ENCODE measurements at regions not wholly inside any gene's neighbourhood (a gene's known extent, or its start where the extent isn't known, plus 50 kb on each side); places are given as distances from the start of the nearest gene placed in this dataset.
A peak's percentile ranks its signal among the peaks of the same experiment; 100 is the strongest.
"Not testable (repeated sequence)": the region's sequence is repeated elsewhere in the genome, so short reads cannot be mapped to it uniquely, and the experiment has no call there.

DNA sequence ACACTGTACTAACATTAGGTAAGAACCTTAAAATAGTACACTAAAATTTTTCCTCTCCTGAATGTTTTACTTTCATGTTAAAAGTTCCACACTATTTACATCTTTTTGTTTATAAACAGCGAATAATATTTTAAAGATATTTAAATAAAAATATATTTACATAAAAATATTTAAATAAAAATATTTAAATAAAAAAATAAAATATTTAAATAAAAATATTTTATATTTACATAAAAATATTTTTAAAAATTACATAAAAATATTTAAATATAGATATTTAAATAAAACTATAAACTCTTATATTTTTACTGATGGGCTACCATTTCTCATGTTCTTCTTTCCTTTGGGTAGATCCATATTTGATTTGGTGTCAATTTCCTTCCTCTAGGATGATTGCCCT, 619.0 kb downstream of the ANKRD7 start:
- DNase-seq: no peak

DNA sequence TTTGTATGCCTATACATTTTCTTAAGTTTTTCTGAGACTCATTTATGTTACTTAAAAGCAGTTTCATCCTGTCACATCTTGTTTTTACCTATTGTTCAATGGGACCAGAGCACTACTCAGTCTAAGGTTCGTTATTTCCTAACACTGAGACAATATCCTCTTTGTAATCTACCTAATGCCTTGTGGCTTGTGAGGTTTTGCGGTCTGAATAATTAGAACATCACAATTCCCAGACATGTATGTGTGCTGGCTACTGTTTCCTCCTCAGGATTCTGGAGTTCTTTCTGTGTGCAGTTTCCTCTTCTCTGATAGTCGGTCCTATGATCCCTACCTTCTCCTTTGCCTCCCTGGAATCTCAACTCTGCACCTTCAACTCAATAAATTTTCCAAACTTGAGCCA, 620.2 kb downstream of the ANKRD7 start:
- no peak for DNase-seq

DNA sequence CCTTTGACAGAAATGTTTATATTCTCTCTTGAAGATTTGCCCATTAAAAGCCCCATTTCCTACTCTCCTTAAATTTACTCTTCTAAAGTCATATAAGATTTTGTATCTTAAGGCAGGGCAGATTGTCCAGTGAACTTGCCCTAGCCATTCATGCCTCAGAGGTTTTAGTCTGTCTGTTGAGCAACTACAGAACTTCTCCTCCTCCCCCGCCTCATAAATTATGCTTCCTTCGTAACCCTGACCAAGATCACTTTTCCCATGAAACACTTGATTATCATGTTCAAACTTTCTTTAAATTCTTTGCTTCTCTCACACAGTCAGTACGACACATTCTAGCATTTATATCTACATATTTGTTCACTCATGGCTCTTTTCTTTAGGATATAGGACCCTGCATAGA, 621.3 kb downstream of the ANKRD7 start:
- DNase-seq: no peak

DNA sequence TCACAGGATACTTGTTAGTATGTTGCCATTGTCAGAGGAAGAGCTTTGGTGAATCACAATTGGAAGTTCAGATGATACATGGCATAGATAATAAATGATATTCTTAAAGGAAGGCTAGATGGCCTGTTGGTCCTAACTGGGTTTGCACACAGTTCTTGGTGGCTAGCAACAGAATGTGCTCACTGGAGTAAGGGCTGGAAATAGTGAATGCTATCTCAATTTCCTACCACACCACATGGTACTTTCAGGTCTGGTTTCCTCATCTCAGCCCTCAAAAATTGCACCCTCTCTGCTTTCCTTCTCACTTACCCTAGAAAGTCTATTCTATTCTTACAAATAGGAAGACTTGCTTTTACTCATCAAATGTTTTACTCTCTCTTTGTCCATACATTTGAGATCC, 622.5 kb downstream of the ANKRD7 start:
- no peak for DNase-seq

DNA sequence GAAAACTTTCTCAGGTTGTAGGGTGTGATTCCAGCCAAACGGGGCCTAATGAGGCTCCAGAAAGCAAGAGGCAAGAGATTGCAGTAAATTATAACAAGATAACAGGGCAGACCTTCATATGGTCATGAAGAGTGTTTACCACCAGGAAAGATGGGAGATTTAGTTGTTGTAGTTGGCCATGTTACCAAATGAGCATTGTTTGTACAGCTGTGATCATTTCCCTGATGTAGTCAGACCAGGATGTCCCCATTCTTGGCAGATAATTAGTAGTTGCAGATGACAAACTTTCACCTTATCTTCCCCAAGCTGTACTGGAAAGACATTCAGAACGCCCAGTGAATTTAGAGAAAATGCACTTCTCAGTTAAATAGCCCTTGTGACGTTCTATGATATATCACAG, 630.8 kb downstream of the ANKRD7 start:
- DNase-seq: no peak

DNA sequence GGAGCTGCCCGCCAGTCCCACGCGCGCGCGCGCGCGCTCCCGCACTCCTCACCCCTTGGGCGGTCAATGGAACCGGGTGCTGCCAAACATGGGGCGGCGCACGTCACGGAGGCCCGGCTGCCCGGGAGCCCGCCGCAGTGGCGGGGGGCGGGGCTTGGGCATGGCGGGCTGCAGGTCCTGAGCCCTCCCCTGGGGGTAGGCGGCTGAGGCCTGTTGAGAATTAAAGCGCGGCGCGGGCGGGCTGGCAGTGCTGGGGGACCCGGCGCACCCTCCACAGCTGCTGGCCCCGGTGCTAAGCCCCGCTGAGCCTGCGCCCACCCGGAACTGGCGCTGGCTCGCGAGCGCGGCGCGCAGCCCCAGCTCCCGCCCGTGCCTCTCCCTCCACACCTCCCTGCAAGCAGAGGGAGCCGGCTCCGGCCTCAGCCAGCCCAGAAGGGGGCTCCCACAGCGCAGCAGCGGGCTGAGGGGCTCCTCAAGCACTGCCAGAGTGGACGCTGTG, 634.2 kb downstream of the ANKRD7 start:
- no peak for DNase-seq

DNA sequence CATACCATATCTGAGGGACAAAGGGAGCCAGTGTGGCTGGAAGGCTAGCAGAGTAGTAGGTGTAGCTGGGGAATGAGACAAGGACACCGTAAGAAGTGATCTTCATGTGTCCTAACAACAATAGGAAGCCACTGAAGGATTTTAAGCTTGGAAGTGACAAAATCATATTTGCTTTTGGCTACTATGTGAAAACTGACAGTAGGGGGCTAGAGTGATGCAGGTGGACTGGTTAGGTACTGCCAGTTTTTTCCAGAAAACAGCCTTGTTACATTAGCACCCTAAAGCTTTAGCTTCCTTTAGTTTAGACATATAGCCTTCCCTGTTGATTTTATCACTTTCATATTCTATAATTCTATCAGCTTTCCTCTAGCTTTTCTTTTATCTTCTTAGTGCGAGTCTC, 637.1 kb downstream of the ANKRD7 start:
- no peak for DNase-seq

DNA sequence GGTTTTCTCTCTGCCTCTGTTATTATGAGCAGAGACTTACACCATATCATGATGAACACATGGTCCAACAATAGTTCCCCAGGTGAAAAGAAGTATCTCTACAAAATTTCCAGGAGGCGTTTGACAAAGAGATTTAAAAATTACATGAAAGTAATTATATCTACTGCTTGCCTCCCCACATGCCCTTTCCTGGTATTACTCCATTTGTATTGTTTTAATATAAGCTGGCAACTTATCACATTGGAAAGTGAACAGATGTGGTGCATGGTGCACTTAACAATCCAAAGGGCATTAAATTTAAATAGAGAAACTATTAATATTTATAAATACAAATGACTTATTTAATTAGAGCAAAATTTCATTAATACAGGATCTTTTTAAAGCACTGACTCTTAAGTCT, 638.2 kb downstream of the ANKRD7 start:
- DNase-seq: peak; percentile 15

DNA sequence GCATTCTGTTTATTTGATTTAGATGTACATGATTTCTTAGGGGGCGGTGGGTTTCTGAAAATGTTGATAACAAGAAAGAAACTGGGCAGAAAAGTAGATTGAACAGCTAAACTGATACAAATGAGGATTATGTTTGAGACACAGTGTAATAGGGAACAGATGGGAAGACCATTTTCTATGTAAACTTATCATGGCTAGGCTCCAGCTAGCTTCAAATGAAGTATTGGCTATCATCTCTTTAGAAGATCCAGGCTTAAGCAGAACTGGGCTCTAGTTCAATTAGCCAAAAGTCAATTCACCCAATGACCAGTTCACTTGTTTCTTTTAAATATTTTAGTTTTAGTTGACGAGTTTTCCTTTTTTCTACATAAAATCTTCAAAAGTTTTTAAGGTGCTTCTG, 639.5 kb downstream of the ANKRD7 start:
- peak; percentile 46 for DNase-seq

DNA sequence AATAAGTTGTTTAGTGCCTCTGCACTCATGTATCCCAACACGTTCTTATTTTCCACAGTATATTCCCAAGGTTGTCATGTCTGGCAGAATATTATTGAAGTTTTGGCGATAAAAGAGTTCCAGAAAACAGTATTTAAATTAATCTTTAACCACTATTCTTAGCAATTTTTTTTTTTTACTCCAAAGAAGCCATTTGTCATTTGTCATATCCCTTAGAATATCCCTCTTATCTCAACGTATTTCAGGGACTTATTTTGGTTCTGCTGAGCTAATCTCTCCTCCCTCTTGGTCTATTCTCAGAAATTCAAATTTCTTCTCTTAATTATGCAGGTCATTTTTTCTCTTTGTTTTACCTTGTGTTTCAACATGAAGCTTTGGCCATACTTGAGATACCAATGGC, 643.4 kb downstream of the ANKRD7 start:
- no peak for DNase-seq

DNA sequence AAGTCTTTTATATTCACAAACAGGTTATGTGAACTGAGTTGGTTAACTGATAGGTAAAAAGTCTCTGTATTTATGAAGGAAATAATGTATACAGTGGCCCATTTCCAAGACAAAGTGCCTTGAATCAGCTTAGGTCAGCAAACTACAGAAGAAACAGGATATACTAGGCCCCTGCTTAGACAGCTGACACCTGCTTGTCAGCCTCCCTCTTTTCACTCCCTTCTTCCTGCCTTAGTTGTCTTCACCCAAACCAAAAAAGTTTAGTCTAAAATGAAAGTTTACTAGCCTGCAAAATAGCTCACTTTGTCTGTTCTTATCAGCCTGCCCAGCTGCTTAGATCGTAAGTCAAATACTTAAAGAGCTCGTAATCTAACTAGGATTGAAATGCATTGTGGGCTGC, 644.6 kb downstream of the ANKRD7 start:
- DNase-seq: not testable (repeated sequence)

DNA sequence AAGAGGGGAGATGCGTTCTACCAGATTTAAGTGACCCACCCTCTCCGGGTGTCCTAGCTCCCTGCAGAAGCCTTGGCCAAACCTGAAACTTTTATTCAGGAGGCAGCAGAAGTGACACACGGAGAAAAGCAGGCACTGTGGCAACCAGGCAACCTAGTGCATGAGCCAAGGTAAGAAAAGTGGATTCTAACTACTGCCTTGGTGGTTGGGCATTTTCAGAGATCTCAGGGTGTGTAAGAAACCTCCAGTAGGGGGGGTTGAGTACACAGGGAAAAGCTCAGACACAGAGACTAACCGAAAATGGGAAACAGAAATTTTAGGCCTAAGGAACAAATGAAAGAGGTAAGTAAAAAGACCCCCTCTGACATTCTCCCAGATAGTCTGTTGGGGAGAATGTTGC, 645.7 kb downstream of the ANKRD7 start:
- DNase-seq: no peak

DNA sequence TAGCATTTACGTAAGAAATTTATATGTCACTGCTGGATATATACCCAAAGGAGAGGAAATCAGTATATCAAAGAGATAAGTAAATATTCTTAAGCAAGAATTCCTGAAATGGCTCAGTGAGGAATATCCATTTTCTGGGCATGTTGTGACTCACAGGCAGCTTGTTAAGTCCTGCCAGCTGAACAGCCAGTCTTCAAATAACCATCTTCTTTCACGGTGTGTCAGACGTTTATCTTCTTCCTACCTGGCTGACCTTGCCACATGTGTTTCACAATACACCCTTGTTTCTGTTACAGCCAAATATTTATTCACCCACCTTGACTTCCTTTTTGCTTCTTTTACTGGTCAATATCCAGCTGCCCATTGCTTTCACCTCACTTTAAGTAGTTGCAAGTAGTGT, 648.1 kb downstream of the ANKRD7 start:
- DNase-seq: no peak

DNA sequence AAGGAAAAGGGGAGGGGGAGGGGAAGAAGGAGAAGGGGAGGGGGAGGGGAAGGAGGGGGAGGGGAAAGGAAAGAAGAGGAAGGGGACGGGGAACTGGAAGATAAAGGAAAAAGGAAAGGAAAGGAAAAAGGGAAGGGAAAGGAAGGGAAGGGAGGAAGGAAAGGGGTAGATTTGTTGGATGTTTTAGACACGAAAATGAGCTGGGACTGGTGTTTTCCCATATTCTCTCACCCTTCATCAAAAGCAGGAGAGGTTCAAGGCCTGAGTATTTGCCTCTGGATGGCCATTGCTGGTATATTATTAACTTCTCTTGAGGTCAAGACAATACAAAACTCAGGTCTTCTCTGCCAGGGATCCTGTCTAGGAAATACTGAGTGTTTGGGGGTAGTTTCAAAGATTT, 652.7 kb downstream of the ANKRD7 start:
- DNase-seq: no peak

DNA sequence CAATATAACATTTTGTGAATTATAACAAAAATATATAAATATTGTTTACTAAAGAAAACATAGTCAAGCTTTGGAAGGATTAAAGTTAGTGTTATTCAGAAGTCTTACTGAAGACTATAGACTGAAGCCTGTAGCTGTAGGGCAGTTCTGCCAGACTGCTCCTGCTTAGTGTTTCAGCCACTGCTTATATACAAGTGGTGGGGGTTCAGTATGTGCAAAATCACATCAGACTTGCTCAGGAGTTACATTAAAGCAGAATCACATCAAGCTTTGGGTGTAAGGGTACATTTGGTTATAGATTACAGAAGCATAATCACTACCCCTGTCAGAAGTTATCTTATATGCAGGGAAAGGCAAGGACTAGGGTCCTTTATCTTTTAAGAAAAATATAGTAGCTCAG, 653.8 kb downstream of the ANKRD7 start:
- DNase-seq: no peak

DNA sequence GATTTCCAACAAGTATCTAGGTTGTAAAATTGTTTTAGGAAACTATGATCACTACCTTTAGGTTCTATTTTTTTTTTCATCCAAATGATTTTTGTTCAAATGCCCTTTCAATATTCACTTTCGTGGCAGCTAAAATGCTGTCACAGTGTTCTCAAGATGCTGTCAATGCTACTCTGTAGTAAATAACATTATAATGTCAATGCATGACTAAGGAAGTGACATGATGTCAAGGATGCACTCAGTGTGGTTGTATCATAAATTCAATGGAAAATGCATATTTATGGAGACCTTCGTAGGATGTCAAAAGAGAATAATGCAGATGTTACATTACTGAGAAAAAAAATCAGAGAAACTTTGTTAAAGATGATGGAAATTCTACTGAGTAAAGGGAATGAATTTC, 673.8 kb downstream of the ANKRD7 start:
- no peak for DNase-seq

DNA sequence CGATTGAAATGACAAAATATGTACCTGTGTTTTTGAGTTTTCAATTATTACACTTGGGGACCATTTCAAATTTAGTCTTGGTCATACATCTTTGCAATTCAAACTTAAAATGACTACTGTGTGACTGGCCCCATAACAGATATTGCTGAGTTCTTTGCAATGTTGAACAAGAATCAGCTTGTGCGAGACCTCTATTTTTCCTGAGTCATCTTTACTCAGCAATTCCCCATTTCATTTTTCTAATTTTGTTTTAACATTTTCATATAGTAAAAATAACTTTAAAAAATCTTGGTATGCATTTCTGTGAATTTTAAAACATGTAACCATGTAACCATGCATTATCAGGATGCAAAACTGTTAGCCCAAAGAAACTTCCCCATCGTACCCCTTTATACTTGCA, 678.1 kb downstream of the ANKRD7 start:
- DNase-seq: no peak

DNA sequence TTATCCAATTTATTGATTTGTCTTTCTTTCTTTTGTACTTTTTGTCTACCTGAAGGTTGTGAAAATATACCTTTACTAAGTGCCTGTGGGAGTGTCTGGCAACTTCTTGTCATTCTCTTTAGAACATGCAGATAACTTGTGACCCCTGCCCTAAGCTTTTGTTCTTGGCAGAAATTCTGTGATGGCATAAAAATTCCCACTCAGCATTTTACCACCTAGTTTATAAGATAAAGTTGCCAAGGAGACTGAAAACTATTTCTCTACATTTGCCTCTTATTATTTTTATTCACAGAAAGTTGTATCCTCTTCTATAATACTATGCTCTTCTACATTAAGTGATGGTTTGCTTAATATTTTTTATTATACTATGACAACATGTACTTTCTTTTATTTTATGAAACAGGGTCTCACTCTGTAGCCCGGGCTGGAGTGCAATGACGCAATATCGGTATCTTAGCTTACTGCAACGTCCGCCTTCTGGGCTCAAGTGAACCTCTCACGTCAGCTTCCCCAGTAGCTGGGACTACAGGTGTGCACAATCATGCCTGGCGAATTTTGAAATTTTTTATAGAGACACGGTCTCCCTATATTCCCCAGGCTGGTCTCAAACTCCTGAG, 683.5 kb downstream of the ANKRD7 start:
- no peak for DNase-seq

DNA sequence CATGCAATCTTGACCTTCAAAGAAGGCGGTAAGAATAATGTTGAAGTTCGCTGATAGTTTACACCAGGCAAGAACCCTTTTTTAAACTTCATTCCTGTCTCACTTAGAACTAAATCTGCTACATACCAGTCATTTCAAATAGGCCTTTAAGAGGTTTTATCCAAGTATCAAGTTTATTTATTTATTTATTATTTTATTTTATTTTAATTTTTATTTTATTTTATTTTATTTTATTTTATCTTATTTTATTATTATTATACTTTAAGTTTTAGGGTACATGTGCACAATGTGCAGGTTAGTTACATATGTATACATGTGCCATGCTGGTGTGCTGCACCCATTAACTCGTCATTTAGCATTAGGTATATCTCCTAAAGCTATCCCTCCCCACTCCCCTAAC, 691.6 kb downstream of the ANKRD7 start:
- DNase-seq: not testable (repeated sequence)

DNA sequence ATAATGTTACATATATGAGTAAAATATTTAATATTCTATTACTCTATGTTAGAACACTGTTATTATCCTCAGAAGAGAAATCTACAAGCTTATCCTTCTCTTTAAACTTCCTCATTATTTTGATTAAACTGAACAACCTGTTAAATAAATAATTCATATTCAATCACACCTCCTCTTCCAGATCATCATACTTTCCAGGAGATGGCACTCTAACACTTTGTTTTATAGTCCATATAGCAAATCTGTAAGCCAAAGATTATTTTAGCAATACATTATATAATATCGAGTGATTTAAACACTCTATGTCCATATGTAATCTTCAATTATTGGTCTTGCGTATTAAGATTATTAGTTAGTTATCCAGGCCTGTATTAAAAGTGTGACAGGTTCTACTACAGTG, 694.1 kb downstream of the ANKRD7 start:
- DNase-seq: peak; percentile 45

DNA sequence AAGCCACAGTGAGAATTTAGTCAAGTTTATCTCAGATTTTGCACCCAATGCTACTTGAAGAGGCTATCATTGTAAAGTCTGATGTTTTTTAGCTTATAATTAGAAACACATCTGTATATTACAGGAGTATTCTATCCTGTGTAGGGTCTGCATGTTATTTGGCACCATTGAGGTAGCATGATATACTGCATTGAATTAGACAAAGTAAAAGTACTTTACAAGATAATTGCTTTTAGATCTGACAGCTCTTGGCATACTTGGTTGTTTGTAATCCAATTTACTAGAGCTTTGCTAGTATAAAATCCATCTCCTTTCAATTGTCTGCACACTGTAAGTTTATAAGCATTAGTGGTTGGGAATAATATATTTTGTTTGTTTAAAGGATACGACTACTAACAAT, 714.3 kb downstream of the ANKRD7 start:
- no peak for DNase-seq

DNA sequence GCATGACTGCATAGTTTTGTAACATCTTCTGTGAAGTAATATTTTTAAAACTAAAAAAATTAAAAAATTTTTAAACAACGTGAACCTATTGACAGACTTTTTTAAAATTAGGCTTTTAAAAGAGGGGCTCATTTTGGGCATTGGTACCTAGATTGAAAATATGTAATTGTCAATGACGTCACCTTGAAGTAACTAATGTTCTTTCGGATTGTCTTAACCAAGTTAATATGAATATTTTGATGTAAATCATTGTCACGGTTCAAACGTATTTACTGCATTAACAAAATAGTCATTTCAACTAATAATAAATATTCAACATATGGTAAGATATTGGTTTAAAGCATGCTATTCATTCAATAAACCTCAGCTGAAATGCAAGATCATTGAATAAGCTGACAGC, 719.8 kb downstream of the ANKRD7 start:
- no peak for DNase-seq

DNA sequence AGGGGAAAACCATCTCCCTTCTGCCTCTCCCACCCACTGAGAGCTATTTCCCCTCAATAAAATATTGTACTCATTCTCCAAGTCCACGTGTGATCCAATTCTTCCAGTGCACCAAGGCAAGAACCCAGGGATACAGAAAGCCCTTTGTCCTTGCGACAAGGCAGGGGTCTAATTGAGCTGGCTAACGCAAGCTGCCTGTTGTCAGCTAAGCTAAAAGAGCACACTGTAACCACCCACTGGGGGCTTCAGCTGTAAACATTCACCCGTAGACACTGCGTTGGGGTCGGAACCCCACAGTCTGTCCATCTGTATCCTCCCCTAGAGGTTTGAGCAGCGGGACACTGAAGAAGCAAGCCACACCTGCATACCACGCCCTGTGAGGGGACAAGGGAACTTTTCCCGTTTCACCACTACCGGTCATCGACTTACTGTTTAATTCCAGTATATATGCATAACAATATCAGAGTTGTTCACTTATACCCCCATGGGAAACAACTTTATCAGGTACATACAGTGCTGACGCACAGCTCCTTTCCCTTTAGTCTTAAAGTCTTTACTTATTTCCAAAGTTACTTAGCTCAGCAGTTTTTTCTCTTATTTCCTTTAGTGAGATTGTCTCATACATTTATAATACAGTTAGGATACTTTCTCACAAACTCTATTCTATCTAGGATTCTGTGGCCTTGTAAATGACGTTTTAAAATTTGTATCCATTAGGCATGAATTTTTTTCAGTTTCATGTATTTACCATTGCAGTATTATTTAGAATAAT, 721.6 kb downstream of the ANKRD7 start:
- DNase-seq: no peak

DNA sequence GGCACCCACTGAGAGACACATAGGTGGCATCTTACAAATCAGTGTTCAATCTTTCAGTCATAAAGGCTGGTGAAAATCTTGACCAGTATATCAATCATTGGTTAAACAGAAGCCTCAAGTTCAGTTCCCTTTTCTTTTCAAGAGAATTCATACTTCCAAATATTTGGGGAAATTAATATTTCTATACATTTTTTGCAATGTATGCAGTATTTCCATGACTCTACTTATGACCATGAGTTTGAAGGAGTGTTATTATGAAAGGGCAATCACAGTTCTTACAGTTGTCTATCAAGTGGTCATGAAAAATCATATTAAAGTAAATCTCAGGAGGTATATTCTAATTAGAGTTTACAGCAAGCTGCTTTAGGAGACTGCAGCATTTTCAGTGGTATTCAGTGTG, 724.0 kb downstream of the ANKRD7 start:
- DNase-seq: no peak

DNA sequence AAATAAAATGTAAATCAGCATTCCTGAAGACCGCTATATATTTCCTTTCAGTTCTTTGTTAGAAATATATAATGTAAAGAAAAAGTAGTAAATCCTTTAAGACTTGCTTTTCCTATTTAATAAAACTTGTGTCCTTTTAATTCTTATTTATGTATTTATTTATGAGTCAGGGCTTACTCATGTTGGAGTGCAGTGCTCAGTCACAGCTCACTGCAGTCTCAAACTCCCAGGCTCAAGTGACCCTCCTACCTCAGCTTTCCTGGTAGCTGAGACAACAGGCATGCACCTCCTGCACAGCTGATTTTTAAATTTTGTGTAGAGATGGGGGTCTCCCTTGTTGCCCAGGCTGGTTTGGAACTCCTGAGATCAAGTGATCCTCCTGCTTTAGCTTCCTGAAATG, 724.5 kb downstream of the ANKRD7 start:
- no peak for DNase-seq
